ENCODE measurements at regions not wholly inside any gene's neighbourhood (a gene's known extent, or its start where the extent isn't known, plus 50 kb on each side); places are given as distances from the start of the nearest gene placed in this dataset.

DNA sequence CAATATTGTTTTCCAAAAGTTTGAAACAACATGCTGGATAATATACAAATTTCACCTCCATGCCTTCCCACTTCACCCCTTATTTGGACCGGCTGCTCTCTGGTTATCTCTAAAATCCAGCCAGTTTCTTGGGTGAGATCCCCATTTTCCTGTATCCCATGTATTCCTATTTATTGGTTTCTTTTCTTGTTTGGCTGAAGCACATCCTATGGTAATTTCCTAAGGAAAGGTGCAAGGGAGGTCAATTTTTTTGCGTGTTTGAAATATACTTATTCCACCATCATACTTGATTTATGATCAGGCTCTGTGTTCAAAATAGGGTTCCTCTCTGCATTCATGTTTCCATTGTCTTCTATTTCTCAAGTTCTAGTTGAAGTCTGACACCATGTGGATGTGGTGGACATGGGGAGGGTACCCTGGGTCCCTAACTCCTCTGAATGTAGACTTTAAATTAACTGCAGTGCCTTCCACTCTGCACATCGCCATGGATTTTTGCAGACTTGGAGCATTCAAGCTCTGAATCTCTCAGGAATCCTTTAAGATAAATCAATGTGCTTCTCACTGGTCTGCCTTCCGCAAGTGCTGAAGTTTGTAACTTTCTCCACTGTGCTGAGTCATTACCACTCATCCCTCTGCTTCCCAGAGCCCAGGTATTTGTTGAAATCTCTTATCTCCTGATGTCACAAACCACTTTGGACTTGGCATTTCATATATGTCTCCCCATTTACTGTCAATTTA is 52.1 kb upstream of the TLE3 start:
- Histone ChIP-seq H3K27me3 (ENCODE audit: control insufficient read depth, low read length) (peaks cover 39% of the 10 kb centered on the region), H3K27ac (ENCODE audit: low read depth, low read length) (no peak overlapping the region), H4K20me1 (ENCODE audit: control insufficient read depth, insufficient read depth, low read depth, low read length) (no peaks in the 10 kb centered on the region), H3K79me2 (ENCODE audit: control insufficient read depth, low read length) (no peaks in the 10 kb centered on the region), H3K4me3 (ENCODE audit: low read length) (no peak overlapping the region), H3K9me2 (replicated peaks; ENCODE audit: control insufficient read depth, low read length) (no peaks in the 10 kb centered on the region), H3F3A (ENCODE audit: control insufficient read depth, insufficient read depth) (no peaks in the 10 kb centered on the region), H3K4me1 (ENCODE audit: control insufficient read depth, low read length) (no peaks in the 10 kb centered on the region), H3K4me2 (ENCODE audit: low read length) (no peak overlapping the region), H3K9me3 (ENCODE audit: control insufficient read depth, insufficient read depth, low read length) (no peaks in the 10 kb centered on the region), H3K36me3 (ENCODE audit: control insufficient read depth, low read length) (no peaks in the 10 kb centered on the region)
- no peak for TF ChIP-seq EZH2phosphoT487 (IDR thresholded peaks at IDR 0.05; ENCODE audit: borderline replicate concordance, low read length)
- TF ChIP-seq, protein P1, sequence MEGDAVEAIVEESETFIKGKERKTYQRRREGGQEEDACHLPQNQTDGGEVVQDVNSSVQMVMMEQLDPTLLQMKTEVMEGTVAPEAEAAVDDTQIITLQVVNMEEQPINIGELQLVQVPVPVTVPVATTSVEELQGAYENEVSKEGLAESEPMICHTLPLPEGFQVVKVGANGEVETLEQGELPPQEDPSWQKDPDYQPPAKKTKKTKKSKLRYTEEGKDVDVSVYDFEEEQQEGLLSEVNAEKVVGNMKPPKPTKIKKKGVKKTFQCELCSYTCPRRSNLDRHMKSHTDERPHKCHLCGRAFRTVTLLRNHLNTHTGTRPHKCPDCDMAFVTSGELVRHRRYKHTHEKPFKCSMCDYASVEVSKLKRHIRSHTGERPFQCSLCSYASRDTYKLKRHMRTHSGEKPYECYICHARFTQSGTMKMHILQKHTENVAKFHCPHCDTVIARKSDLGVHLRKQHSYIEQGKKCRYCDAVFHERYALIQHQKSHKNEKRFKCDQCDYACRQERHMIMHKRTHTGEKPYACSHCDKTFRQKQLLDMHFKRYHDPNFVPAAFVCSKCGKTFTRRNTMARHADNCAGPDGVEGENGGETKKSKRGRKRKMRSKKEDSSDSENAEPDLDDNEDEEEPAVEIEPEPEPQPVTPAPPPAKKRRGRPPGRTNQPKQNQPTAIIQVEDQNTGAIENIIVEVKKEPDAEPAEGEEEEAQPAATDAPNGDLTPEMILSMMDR (IDR thresholded peaks at IDR 0.05; ENCODE audit: low read depth, low read length, poor library complexity, severe bottlenecking), result no peak

DNA sequence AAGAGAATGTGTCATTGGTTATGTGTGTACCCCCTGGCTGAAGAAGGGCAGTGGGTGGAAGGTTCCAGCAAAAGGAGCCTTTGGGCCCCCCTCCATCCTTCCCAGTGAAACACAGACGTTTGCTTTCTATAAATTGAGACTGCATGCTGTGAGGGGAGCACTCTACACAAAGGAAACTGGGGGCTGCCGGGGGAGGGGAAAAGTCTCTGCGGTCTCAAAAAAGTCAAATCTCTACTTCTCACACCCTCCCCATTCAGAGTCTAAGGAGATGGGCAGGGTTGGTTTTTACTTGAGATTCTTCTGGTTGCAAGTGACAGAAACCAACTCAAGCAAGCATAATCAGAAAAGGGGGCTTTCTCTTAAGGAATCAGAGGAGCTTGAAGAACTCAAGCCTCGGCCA is 50.1 kb upstream of the TLE3 start:
- H3K27ac ChIP-seq (ENCODE audit: low read depth, low read length), result no peak overlapping the region
- no peaks in the 10 kb centered on the region for H4K20me1 ChIP-seq (ENCODE audit: control insufficient read depth, insufficient read depth, low read depth, low read length)
- no peaks in the 10 kb centered on the region for H3F3A ChIP-seq (ENCODE audit: control insufficient read depth, insufficient read depth)
- TF ChIP-seq, protein P1 (IDR thresholded peaks at IDR 0.05; ENCODE audit: low read depth, low read length, poor library complexity, severe bottlenecking), result no peak
- no peak for TF ChIP-seq EZH2phosphoT487 (IDR thresholded peaks at IDR 0.05; ENCODE audit: borderline replicate concordance, low read length)
- no peak overlapping the region for H3K4me2 ChIP-seq (ENCODE audit: low read length)
- H3K4me3 ChIP-seq (ENCODE audit: low read length), result no peak overlapping the region
- no peaks in the 10 kb centered on the region for H3K9me2 ChIP-seq (replicated peaks; ENCODE audit: control insufficient read depth, low read length)
- no peaks in the 10 kb centered on the region for H3K9me3 ChIP-seq (ENCODE audit: control insufficient read depth, insufficient read depth, low read length)
- H3K27me3 ChIP-seq (ENCODE audit: control insufficient read depth, low read length), result peaks cover 36% of the 10 kb centered on the region
- no peaks in the 10 kb centered on the region for H3K36me3 ChIP-seq (ENCODE audit: control insufficient read depth, low read length)
- no peaks in the 10 kb centered on the region for H3K79me2 ChIP-seq (ENCODE audit: control insufficient read depth, low read length)
- H3K4me1 ChIP-seq (ENCODE audit: control insufficient read depth, low read length), result no peaks in the 10 kb centered on the region
